ENCODE measurements at regions not wholly inside any gene's neighbourhood (a gene's known extent, or its start where the extent isn't known, plus 50 kb on each side); places are given as distances from the start of the nearest gene placed in this dataset.

DNA sequence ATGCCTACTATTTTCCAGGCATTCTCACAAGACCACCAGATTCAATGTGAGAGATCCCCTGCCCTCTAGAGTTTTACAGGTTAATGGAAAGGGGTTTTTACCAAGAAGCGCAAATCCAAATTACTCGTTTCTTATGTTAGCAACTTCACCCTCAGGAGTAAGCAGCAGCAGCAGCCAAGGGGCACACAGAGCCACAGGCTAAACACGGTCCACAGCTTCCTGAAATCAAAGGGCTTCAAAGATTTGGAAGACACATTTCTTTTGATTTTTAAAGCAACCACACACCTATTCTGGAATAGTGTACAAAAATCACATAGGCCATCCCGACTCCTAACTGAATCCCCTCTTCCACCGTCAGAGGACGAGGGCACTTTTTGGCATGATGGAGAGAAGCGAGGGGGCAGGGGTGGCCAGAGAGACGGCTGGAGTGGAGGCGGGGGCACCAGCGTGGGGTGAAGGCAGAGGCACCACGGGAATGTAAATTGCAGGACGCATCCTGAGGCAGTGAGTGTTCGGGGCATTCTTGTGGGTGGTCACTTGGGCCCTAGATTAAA lies 107.0 kb downstream of the ARF6 start:
- no peak for DNase-seq

DNA sequence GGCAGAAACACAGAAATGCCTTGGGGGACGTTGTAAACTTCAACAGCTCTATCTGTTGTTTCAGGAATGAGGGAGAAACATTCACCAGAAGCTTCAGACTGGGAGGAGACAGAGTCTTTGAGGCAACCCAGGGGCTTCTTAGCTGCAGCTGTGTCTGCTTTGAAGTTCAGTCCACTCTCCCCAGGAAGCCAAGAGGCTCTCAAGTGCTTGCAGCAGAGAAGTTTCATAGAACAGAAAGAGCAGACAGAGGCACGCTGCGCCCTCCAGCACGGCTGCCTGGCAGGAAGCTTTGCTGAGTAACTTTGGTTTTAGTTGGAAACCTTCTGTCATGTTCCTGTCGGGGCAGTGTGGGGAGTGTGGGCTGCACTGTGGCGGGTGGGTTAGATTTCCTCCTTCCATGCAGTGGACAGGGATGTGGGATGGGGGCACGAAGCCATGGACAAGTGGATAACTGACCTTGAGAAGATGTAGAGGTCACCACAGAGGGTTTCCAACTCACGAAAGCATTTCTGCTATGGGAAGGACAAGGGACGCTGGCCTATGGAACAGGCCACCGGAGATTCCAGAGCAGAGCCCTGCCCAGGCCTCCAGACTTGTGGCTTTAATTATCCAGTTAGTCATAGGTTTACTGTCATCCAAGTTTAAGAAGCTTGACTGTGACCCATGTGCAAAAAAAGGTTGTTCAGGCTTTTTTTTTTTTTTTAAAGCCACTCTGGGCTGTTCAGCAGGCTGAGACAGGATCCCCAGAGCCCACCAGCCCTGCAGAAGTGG lies 107.7 kb downstream of the ARF6 start:
- DNase-seq, result no peak

DNA sequence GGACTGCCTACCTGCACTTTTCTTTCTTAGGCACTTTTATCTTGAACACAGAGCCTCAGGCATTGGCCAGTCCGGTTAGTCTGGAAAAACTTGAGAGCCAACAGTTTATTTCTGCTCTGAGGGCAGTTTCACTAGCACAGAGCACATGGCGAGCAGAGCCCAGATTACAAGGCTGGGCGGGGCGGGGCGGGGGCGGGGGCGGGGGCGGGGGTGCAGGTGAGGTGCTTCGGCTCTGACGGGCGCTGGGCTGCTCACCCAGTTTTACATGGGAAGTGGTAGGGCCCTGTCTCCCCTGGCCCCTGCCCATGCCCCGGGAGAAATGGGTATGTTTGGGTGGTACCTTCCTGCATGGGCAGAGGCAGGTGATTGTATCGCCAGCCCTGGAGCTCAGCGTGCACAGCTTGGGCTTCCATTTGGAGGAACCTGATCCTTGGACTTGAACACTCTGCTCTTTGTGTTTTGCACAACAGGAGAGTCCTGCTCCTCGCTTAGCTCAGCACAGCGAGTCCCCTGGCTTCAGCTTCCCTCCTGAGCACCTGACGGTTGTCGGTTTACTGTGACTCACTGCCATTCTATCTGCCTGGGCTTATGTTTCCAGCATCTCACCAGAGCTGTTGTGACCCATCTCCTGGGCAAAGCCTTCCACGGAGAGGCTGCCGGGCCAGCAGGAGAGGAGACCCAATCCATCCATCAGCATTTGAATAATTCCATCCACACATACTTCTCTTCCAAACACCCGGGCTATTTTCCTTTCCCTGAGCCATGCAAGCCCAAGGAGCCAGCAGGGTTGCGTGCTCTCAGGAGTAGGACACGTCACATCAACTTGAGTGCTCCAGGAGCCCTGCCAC lies 108.5 kb downstream of the ARF6 start:
- DNase-seq, result no peak

DNA sequence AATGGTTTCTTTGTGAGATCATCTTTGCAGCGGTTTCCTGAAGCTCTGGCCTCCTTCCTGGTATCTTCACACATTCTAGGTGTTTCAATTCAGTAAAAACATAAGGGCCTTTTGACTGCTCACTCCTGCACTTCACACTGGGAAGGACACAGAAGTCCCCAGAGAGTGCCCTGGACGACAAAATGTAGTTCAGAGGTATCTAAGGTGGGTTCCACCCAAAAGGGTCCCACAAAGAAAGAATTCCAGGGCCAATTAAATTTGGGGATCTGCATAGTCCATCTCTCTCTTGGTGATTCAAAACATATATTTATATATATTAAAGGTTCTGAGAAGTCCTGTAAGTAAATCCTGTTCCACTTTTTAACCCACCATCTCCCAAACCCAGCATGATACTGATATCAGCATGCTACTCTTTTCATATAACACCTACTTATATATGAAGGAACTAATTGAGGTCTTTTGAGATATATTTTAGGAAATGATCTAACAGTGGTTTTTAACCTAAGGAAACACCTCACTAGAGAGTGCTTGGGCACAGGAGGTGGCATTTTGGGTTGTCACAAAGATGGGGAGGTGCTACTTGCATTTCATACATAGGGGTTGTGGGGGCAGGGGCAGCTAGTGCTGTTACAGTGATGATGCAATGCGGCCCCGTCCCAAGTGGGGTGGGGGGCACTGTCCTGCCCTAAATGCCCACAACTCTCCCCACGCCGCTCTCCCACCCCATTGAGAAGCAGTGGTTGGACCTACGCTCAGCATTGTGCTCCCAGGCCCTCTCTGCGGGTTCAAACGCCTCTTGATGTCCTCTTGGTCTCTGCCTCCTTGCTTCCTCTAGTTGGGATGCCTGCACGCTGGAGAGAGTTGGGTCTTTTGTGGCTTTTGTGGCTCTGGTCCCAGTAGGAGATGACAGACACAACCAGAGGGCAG lies 109.4 kb downstream of the ARF6 start:
- DNase-seq, result no peak

DNA sequence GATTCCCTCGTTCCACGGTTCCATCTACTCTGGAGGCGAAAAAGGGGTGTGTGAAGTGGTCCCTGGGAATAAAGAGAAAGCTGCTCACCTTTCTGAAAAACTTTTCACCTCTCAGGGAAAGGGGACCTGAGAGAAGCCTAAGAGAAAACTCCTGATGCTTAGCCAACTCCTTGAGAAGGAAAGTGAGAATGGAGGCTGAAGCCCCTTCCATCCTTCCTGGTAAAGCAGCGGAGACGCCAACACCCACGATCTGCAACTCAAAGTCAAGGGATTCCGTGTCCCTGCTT lies 110.0 kb downstream of the ARF6 start:
- no peak for DNase-seq

DNA sequence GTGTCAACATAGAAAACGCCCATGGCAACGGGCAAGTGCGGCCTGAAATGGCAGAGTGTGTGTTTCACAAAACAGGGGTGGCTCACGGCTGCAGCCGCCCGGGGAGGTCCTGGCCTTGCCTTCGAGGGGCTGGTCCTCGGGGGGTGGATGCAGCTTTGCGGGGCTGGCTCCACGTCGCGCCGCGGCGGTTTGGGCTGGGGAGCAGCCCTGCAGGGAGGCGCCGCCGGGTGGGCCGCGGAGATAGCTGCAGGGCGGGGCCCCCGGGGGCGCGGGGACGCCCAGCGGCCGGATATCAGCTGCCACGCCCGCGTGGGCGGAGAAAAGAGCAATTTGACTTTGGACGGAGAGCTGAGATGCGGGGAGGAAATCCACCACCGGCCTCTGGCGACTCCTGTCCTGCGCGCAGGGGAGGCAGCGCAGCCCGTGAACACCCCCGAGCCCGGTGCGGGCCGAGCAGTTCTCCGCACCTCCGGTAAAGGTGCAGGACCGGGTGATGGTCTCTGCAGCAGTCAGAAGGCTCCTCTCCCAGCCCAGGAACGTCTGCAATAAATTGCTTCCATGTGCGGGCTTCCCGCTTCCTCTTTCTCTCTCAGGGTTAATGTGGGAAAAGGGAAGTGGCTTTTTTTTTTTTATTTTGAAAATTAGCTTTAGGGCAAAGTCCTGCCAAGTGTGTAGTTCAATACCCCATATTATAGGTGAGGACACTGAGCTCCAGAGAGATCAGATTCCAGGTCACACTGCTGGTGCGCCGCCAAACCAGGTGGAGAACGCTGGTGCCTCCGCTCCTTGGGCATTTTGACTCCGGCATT lies 110.5 kb downstream of the ARF6 start:
- DNase-seq, result no peak

DNA sequence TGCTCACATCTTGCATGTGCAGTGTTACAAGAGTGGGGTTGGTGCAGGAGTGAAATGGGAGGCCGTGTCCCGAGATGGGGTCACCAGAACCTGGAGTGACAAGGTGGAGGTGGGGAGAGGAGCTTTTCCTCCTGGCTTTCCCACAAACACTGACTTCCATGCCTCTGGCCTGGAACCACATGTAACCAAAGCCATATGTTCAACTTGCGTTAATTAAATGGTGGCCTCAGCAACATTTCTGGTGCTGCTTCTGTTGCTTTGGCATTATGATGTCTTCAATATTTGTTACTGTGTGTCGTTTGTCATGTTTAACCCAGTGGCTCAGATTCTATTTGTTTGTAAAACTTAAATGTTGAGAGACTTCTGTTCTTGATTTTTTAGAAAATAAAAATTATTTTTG lies 110.2 kb downstream of the VCPKMT start:
- no peak for DNase-seq

DNA sequence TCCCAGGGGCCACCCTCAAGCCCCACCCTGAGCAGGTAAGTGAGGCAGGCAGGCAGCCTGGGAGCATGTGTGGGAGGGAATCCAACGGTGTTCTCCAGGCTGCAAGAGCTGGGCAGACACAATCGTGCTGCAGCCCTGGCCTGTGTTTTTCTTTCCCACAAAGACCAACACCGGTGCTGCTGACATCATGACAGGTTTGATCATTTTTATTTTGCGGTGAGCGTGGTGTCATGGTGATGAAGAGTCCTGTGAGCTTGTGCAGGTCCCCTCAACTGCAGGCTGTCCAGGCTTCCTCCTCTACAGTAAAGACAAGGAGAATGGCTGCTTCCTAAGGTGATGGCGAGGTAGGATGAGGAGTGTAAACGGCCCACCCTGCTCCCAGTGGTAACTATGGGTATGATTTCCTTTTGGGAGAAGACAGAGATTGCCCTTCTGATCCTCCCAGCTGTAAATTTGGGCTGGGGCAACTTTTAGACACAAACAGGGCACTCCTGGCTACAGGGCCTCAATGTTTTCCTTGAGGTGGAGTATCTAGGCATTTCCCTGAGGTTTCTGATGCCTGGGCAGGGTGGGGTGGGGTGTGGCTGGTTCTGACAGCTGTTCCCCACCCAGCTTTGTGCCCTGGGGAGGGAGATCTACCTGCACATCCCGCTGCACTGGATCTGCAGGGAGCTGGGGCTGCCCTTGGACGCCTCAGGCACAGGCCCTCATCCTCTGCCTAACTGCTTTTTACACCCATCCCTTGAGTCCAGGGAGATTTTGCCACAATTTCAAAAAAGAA lies 109.1 kb downstream of the VCPKMT start:
- no peak for DNase-seq

DNA sequence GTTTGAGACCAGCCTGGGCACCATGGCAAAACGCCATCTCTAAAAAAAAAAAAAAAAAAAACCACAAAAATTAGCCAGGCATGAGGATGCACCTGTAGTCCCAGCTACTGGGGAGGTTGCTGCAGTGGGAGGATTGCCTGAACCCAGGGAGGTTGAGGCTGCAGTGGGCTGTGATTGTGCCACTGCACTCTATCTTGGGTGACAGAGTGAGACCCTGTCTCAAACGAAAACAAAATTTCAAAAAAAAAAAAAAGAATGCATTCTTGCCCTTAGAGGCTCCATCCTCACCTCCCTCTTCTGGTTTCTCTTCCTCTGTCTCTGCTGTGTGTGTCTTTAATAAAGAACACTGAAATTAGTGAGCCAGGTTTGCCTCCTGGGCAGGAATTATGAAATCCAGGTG lies 107.8 kb downstream of the VCPKMT start:
- no peak for DNase-seq

DNA sequence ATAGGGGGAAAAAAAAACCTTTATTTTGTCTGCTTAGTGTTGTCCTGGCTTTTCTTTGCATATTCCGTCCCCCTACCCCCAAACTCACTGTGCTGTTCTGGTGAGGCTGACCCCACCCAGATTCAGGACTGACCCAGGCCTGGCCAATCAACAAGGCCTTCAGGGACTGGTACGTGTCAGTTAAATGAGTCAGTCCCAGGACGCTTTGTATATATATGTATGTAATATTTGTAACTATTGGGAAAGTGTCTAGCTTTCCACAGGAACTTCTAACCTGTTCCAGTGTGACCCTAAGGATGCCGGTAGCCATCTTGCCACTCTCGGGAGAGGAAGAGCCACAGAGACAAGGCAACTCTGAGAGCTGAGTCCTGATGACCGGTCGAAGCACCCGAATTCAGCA lies 107.4 kb downstream of the VCPKMT start:
- DNase-seq, result no peak

DNA sequence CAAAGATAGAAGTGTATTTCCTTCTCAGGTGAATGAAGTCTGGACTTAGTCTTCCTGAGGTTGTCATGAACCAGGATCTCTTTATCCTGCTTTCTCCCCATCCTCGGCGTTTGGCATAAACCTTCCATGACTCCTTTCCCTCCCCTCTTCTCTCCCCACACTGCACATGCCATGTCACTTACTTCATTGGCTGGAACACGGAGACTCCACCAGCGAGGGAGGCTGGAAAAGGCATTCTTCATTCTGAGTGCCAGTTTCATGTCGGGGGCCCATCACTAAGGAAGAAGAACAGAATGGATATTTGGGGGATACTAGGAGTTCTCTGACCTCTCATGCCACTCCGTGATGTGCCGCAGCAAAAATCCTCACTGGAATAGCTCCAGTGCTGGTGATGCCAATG lies 105.6 kb downstream of the VCPKMT start:
- DNase-seq, result no peak

DNA sequence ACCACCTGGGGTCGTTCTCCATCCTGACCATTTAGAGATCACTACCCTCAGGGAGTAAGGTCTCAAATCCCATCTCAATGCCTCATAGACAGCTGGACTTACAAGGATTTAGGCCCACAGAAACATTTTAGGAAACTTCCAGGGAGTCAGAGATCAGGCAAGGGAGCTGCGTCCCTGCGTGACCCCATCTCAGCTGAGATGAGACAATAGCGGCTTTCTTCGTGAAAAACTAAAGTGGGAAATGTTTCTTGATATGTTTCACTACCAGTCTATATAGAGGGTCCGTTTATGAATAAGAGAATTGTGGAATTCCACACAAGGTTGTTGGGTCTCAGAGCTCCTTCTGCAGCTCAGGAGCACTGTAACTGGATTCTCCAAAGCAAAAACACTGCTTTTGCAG lies 105.1 kb downstream of the VCPKMT start:
- DNase-seq, result no peak

DNA sequence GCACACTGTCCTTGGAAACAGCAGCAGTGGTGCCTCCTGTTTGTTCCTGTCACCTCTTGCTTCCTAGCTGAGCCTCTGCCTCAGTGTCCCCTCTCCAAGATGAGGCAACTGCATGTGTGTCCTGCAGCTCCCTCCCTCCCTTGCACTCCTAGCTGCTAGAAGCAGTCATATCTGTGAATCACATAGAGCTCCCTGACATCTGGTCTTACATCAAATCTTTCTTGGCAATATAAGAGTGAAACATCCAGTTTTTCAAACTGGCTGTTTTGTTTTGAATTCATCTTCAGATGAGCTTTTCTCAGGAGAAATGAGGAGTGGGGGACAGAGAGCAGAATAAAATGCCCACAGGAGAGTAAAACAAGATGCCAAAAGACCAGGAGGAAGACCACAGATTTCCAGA lies 103.7 kb downstream of the VCPKMT start:
- no peak for DNase-seq

DNA sequence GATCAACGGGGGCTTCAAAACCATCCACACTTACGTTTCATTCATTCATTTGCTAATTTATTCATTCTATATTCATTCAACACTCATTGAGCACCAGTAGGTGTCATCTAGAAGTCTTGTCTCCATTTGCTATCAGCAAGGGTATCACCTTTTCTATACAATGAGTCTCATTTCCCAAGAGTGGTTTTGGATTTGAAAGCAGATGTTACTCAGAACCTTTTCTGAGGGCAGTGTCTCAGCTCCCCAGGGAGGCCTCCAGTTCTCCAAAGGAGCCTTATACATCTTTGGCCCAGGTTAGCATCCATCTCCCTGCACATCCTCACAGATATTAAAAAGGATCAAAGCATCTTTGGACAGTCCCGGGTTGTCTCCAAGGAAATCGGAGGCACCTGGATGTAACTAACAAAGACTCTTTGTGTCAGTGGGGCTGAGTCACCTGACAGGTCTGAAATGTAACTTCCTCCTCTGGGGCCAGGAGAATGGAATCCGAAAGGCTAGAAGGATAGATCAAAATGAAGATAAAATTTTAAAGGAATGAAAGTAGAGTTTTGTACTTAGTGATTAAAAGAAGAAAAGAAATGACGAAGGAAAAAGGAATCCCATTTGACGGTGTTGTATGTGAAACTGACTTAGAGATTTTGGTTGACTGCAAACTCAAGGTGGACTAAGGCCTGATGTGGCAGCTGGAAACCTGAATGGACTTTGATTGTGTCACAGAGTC lies 103.0 kb downstream of the VCPKMT start:
- no peak for DNase-seq

DNA sequence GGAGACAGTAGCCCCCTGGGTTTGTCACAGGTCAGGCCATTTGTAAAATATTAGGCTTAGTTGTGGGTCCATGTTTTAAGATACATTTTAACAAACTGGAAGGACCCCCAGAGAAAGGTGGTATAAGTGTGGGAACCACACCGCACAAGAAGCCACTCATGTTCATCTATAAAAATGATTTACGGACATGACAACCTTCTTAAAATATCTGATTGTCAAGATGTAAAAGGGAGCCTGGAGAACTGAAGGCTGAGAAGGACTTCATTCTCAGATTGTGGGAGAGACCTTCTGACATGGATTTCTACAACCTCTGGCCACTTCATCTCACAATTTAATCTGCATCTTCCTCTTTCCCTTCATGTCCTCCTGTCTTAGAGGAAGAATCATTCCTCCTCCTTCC lies 102.4 kb downstream of the VCPKMT start:
- DNase-seq, result no peak

DNA sequence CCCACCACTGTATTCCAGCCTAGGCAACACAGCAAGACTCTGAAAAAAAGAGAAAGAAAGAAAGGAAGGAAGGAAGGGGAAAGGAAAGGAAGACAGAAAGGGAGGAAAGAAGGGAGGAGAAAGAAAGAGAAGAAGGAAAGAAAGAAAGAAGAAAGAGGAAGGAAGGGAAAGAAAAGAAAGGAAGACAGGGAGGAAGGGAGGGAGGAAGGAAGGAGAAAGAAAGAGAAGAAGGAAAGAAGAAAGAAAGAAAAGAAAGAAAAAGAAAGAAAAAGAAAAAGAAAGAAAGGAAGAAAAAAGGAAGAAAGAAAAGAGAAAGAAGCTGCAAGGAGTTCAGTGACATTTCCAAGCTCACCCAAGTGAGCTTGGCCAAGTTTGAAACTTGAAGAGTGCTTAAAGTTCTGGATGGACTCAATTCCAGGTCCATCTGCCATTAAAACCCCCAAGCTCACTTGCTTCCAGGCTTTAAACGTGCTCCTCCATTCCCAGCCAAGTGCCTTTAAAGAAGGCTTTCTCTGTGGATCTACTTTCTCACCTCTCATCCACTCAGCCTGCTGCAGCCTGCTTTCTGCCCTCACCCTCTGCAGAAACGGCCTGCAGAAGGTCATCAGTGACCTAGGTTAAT lies 101.5 kb downstream of the VCPKMT start:
- no peak for DNase-seq

DNA sequence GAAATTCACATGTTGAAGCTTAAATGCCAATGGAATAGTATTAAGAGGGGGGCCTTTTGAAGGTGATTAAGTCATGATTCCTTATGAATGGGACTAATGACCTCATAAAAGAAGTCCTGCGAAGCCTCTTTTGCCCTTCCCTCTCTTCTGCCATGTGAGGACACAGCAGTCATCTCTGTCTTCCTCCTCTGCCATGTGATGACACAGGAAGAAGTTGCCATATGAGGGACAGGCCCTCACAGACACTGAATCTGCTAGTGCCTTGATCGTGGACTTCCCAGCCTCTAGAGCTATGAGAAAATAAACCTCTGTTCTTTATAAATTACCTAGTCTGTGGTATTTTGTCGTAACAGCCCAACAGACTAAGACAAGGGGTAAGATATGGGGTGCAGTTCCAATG lies 100.7 kb downstream of the VCPKMT start:
- no peak for DNase-seq

DNA sequence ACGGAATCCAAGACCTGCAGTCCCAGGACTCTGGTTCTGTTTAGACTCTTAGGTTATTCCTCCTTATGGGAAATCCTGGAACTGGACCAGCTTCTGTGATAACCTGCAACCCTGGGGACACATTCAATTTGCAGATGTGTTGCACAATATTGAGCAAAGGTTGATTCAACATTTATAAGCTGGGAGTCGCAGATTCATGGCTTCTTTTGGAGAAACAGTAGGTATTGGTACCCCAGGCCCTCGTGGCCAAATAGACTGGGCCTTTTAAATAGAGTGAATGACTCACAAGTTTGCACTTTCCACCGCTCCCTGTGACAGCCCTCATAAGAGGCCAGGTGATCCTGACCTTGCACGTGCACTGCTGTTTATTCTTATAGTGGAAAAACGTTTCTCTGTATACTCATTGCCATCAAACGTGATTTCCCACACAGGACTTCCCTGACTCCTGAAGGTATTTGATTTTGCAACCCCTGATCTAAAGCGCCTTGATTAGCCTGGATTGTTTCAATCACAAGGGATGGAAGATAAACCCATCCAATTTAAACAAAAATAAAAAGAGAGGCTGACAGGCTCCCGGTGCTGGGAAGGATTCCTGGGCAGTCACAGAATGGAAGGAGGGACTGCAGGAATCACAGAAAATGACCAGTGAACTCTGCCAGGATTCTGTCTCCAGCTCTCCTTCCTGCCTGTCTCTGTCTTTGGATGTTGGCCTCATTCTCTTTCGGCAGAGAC lies 98.0 kb downstream of the VCPKMT start:
- no peak for DNase-seq

DNA sequence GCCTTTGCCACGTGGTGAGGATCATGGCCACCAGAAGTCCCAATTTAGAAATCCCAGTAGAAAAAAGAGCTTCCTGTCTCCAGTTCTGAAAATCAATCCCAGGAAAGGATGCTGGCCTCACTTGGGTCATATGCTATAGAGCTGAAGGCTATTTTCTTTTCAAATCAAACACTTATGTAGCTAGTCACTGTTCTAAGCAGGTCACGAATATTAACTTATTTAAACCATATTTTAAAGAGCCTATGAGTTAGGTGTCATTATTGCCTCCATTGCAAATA lies 97.5 kb downstream of the VCPKMT start:
- no peak for DNase-seq

DNA sequence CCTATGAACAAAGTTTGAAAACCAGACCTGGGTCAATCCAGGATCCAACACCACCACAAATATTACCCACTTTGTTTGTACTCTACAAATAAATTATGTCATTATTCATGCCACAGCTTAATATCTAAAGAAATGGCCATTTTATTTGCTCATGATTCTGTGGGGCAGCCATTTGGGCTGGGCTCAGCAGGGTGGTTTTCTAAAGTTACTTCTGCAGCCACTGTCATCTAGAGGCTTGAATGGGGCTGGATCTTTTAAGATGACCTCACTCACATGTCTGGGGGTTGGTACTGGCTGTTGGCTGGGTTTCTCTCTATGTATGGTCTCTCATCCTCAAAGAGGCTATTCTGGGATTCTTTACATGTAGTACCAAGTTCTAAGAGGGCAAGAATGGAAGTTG lies 96.2 kb downstream of the VCPKMT start:
- no peak for DNase-seq

All from NCI-H2171 (cell line).